ENCODE measurements at regions not wholly inside any gene's neighbourhood (a gene's known extent, or its start where the extent isn't known, plus 50 kb on each side); places are given as distances from the start of the nearest gene placed in this dataset.
"Not testable (repeated sequence)": the region's sequence is repeated elsewhere in the genome, so short reads cannot be mapped to it uniquely, and the experiment has no call there.

DNA sequence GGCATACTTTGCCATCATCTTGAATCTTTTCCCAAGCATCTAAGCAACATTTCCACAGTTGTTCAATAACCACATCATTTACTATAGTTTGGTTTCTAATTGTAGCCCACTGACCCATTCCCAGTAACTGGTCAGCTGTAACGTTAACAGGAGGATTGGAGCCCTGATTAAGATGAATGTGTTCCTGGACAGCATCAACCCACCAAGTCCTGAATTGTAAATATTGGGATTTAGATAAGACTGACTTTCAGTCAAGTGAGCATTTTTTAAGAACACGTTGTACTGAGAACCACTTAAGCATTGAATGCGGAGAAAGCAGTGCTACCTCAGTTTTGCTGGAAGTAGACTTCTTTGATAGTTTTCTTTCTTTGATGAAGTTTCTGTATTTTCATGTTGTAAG, 53.3 kb upstream of the ARL4D start:
- DNase-seq: not testable (repeated sequence)

DNA sequence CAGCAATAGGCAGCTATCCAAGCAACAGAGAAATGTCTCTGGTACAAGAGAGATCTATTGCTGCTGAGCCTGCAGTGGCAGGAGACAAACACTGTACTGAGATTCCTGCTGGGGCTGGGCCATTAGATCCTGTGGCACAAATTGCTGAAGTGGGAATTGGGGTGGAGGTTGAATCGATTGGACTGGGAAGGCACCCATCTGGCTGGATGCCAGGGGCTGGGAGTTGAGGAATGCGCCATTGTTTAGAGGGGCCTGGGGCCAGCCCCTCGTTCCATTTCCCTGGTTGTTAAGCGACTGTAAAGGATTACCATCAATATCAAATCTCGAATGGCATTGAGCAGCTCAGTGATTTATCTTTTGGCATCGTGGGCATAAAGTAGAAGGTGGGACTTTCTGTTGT, 54.1 kb upstream of the ARL4D start:
- no peak for DNase-seq

DNA sequence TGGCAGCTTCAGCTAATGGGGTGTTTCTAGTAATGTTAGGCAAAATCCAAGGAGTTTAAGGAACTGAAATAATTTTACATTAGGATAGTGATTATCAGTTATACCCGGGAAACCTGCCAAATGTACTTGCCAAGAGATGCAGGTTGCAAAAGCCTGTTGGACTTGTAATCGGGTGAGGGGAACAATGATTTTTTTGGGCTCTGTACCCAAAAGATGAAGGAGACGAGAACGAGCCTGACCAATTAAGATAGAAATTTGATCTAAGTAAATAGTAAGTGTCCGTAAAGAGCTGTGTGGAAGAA, 56.3 kb upstream of the ARL4D start:
- DNase-seq: no peak

DNA sequence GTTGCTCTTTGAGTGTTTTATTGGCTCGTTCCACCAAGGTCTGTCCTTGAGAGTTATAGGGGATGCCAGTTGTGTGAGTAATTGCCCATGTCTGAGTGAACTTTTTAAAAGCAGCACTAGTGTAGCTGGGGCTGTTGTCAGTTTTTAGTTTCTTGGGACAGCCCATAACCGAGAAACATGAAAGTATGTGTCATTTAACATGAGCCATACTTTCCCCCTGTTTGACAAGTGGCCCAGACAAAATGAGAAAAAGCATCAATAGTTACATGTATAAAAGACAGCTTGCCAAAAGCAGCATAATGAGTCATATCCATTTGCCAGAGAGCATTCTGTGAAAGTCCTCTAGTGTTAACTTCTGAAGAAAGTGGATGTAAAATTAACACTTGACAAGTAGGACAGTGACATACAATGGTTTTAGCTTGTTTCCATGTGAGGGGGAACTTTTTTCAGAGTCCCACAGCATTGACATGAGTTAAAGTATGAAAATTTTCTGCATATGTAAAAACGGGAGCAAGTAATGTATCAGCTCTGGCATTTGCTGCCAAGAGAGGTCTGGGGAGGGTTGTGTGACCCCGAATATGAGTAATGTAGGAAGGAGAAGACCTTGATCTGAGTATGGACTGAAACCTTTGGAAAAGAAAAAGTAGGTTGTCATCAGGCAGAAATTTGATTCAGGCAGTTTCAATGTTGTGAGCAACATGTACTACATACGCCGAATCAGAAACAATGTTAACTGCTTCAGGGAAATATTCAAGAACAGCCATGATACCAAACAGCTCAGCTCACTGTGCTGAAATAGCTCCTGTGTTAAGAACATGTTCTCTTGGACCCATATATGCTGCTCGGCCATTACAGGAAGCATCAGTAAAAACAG, 56.8 kb upstream of the ARL4D start:
- DNase-seq: no peak

DNA sequence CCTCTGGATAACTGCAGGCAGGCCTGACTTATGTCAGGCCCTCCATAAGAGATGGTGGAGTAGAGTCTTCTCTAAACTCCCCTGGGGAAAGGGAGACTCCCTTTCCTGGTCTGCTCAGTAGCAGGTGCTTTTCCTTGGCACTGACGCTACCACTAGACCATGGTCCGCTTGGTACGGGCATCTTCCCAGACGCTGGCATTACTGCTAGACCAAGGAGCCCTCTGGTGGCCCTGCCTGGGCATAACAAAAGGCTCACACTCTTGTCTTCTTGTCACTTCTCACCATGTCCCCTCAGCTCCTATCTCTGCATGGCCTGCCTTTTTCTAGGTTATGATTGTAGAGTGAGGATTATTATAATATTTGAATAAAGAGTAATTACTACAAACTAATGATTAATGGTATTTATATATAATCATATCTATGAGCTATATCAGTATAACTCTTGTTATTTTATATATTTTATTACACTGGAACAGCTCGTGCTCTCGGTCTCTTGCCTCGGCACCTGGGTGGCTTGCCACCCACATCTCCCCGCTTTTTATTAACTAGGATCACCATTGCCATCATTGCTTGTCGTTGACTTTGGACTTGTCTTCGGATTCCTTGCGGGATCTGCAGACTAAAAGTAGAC, 59.8 kb upstream of the ARL4D start:
- peak; percentile 66 to 88 (median 77) for DNase-seq

DNA sequence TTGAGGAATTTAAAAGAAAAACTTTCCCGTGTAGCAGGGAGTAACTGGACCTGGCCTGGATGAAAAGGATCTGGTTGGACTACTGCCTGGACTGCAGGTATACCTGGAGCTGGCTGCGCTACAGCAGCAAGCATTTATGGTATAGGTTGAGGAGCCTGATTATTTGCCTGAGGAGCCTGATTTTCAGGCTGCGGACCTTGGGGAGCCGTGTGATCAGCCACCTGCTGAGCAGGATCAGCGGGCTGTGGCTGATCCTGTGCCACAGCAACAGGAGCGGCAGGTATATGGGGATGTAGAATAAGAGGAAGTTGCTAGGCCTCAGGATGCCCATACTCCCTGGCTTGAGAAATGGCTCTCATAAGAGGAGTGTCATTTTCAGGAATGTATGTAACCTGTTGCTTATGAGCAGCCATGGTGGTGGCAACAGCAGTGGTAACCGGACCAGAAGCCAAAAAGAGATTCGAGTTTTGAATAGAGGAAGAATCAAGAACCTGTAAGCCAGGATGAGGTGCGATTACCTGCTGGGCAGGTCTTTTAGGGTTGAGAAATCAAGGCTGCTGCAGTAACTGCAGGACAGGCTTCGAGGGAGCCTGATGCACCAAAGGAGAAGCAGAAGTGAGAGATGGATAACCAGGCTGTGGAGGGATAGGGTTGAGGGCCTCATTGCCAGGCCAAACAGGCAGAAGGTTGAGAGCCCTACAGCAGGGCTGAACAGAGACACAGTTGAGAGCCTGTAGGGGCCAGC, 60.9 kb upstream of the ARL4D start:
- DNase-seq: no peak

DNA sequence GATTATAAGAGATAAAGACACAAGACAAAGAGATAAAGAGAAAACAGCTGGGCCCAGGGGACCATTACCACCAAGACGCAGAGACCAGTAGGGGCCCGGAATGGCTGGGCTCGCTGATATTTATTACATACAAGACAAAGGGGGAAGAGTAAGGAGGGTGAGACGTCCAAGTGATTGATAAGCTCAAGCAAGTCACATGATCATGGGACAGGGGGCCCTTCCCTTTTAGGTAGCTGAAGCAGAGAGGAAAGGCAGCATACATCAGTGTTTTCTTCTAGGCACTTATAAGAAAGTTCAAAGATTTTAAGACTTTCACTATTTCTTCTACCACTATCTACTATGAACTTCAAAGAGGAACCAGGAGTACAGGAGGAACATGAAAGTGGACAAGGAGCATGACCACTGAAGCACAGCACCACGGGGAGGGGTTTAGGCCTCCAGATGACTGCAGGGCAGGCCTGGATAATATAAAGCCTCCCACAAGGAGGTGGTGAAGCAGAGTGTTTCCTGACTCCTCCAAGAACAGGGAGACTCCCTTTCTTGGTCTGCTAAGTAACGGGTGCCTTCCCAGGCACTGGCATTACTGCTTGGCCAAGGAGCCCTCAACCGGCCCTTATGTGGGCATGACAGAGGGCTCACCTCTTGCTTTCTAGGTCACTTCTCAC, 63.9 kb upstream of the ARL4D start:
- no peak for DNase-seq

DNA sequence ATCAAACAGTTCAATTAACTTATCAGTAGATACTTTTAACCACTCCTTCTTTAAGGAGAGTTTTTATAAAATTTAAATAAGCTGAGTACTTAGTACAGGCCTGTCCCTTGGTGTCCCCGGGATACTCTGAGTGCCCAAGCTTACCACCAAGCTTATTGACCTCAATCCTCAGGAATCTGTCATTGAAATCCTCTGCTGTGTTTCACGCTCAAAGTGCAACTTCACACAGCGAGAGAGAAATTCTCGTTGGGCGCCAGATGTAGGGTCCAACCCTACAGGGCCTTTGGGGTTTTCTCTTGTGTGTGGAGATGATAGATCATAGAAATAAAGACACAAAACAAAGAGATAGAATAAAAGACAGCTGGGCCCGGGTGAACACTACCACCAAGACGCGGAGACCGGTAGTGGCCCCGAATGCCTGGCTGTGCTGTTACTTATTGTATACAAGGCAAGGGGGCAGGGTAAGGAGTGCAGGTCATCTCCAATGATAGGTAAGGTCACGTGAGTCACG, 65.3 kb upstream of the ARL4D start:
- DNase-seq: no peak

DNA sequence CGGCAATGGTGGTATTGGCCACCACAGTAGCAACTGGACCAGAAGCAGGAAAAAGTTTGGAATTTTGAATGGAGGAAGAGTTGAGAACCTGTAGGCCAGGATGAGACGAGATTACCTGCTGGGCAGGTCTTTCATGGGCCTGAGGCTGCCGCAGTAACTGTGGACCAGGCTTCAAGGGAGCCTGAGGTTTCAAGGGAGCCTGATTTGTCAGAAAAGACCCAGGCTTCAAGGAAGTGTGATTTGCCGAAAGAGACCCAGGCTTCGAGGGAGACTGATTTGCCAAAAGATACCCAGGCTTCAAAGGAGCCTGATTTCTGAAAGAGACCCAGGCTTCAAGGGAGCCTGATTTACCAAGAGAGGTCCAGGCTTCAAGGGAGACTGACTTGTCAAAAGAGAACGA, 66.6 kb upstream of the ARL4D start:
- DNase-seq: no peak

DNA sequence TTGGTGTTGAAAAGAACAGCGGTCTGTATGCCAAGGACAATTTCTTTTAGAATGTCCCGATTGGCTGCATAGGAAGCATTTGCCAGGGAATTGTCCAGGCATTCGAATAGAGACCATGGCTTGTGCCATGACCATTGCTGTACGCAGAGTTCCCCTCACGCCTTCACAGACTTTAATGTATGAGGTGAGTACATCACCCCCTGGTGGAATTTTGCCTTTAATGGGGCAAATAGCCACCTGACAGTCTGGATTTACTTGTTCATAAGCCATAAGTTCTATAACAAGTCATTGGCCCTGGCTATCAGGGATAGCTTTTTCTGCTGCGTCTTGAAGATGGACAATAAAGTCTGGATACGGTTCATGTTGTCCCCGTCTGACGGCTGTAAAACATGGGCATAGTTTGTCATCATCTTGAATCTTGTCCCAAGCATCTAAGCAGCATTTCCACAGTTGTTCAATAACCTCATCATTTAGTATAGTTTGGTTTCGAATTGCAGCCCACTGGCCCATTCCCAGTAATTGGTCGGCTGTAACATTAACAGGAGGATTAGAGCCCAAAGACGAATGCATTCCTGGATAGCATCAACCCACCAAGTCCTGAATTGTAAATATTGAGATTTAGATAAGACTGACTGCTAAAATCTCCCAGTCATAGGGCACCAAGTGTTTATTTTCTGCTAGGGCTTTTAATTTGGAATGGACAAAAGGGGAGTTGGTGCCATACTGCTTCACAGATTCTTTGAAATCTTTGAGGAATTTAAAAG, 67.7 kb upstream of the ARL4D start:
- peak in 1 of 3 experiments; percentile 20 for DNase-seq

DNA sequence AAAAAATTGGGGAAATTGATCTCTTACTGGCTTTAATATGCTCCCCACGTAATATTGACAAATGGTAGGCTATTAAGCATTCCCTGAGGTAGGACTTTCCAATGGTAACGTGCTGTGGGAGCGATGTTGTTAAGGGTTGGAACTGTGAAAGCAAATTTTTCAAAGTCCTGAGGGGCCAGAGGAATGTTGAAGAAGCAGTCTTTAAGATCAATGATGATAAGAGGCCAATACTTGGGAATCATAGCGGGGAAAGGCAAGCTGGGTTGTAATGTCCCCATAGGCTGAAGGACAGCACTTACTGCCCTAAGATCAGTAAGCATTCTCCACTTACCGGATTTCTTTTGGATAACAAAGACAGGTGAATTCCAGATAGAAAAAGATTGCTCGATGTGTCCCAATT, 69.6 kb upstream of the ARL4D start:
- DNase-seq: no peak

DNA sequence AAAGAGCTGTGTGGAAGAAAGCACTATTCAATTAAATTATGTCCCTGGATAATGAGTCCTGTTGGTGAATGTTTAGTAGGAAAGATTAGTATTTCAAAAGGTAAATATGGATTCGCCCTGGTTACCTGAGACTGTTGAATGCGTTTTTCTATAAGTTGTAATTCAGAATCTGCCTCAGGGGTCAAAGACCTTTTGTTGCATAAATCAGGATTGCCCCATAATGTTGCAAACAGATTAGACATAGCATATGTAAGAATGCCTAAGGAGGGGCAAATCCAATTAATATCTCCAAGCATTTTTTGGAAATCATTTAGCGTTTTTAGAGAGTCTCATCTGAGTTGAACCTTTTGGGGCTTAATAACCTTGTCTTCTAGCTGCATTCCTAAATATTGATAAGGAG, 70.1 kb upstream of the ARL4D start:
- DNase-seq: no peak

DNA sequence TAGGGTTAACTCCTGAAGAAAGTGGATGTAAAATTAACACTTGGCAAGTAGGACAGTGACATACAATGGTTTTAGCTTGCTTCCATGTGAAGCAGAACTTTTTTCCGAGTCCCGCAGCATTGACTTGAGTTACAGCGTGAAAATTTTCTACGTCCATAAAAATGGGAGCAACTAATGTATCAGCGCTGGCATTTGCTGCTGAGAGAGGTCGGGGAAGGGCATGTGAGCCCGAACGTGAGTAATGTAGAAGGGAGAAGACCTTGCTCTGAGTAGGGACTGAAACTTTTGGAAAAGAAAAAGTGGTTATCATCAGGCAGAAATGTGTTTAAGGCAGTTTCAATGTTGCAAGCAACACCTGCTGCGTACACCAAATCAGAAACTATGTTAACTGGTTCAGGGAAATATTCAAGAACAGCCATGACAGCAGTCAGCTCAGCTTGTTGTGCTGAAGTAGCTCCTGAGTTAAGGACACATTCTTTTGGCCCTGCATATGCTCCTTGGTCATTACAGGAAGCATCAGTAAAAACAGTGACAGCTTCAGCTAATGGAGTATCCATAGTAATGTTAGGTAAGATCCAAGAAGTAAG, 70.9 kb upstream of the ARL4D start:
- no peak for DNase-seq

DNA sequence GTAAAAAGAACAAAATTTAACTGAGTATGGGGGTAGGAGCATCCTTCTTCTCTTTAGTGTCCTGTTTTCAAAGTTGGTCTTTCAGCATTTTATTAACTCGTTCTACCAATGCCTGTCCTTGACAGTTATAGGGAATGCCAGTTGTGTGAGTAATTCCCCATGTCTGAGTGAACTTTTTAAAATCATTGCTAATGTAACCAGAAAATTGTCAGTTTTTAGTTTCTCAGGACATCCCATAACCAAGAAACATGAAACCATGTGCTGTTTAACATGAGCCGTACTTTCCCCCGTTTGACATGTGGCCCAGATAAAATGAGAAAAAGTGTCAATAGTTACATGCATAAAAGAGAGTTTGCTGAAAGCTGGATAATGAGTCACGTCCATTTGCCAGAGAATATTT, 71.4 kb upstream of the ARL4D start:
- DNase-seq: no peak

DNA sequence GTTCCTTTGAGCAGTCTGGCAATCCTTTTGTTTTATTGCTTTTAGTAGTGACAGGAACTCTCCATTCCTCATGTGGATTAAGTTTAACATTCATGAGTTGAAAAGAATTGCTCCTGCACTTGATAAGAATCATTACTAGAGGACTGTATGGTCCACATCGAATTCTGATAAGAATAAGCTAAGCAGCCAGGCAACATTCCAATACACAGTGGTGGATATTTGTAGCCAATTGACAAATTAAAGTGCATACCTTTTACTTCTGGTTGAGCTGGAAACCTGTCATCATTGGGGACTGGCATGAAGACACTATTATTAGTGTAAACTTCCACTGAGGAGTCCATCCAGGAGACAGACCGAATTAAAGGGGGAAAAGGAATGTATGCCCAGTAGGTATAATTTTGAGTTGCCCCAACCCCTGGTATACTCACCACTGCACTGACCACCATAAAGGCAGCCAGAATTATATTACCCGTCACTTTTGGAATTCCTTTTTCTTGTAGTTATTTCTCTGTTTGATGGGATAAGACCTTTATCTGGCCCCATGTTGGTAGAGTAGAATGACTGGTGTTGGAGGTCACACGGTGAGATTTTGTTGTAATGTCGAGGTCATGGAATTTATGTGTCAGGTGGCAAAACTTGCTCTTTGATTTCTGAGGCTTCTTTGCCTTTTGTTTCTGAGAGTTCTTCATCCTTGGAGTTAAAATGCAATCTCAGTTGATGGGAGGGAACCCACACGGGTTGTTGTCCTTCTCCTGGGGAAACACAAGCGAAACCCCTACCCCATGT, 72.1 kb upstream of the ARL4D start:
- DNase-seq: no peak

DNA sequence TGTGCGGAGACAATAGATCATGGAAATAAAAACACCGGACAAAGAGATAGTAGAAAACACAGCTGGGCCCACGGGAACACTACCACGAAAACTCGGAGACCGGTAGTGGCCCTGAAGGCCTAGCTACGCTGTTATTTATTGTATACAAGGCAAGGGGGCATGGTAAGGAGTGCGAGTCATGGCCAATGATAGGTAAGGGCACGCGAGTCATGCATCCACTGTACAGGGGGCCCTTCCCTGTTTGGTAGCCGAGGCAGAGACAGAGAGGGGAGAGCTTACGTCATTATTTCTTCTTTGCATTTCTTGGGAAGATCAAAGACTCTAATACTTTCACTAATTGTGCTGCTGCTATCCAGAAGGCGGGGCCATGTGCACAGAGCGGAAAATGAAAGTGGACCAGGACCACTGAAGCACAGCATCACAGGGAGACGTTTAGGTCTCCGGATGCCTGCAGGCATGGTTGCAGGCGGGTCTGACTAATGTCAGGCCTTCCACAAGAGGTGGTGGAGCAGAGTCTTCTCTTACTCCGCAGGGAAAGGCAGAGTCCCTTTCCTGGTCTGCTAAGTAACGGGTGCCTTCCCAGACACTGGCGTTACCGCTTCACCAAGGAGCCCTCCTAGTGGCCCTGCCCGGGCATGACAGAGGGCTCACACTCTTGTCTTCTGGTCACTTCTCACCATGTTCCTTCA, 74.4 kb upstream of the ARL4D start:
- no peak for DNase-seq

DNA sequence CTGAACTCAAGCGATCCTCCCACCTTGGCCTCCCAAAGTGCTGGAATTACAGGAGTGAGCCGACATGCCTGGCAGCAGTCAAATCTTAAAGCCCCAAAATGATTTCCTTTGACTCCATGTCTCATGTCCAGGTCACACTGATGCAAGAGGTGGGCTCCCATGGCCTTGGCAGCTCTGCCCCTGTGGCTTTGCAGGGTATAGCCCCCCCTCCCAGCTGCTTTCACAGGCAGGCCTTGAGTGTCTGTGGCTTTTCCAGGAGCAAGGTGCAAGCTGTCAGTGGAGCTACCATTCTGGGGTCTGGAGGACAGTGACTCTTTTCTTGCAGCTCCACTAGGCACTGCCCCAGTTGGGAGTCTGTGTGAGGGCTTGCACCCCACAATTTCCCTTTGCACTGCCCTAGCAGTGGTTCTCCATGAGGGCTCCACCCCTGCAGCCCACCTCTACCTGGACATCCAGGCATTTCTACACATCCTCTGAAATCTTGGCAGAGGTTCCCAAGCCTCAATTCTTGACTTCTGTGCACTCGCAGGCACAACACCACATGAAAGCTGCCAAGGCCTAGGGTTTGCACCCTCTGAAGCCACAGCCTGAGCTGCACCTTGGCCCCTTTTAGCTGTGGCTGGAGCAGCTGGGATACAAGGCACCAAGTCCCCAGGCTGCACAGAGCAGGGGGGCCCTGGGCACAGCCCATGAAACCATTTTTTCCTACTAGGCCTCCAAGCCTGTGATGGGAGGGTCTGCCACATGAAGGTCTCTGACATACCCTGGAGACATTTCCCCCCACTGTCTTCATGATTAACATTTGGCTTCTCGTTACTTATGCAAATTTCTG, 79.3 kb upstream of the ARL4D start:
- DNase-seq: no peak

DNA sequence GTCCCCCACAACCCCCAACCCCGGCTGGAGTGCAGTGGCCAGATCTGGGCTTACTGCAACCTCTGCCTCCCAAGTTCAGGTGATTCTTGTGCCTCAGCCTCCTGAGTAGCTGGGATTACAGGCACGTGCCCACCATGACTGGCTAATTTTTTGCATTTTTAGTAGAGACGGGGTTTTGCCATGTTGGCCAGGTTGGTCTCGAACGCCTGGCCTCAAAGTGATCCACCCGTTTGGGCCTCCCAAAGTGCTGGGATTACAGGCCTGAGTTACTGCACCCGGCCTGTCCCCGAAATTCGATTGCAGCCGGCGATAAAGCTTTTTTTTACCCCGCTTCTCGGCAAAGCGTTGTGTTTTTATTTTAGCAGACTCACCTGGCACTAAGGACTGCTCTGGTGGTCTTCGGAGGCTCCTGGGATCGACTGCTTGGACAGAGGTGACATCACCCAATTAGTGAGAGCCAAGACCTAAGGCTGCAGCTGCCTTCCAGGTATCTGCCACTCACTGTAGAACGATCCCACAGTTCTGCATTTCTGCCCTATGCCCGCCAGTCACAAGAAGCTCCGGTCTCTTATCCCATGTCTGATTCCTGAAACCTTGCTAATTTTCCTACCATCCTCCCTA, 82.2 kb upstream of the ARL4D start:
- DNase-seq: no peak

DNA sequence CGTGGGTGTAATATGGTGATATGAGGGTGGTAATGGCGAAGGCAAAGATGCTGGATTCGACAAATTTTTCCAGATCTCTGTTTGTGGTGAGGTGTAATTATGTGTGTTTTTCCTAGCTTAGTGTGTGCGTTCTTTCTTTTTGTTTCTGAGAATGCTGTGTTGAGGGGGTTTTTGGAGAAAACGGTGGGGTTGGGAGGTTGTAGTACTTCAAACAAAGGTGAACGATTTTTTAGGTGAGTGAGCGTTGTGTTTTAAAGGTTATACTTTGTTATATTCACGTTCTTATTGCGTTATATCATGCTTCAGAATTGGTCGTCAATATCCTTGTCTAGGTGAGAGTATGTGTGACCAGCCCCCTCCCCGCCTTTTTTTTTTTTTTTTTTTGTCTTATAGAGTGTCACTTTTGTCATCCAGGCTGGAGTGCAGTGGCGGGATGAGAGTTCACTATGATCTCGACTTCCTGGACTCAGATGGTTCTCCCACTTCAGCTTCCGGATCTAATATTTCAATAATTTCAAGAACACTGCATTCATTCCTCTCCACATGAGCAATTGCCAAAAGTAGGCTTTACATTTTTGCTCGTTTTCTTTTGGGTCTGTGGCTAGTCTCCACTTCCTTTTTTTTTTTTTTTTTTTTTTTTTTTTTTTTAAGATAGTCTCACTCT, 82.2 kb upstream of the RNU2-1 start:
- no peak for DNase-seq

Measured in NCI-H1417 (cell line).